NCI-H146 (cell line): ENCODE measurements at regions not wholly inside any gene's neighbourhood (a gene's known extent, or its start where the extent isn't known, plus 50 kb on each side); places are given as distances from the start of the nearest gene placed in this dataset.
"Not testable (repeated sequence)": the region's sequence is repeated elsewhere in the genome, so short reads cannot be mapped to it uniquely, and the experiment has no call there.

Experiments used
- DNase-seq: peaks from one replicate; lab custom pipeline; 2025; lab: John Stamatoyannopoulos, UW

DNA sequence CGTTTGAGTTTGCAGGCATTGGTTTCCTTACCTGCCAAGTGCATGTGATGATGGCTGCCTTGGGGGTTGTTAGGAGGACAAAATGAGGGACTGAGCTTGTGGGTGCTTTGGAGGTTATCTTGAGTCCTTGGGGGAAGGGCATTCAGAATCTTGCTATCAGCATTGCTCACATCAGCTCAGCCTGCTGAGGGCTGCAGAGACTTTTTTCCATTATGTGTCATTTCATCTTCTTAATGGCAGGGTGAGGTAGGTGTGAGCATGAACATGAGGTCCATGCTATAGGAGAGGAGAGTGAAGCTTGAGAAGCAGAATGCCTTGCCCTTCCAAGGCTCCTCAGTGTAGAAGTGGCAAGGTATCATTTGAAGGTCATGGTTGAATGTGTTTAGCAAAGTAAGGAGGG is 112.3 kb downstream of the MIAT start:
- DNase-seq: no peak

DNA sequence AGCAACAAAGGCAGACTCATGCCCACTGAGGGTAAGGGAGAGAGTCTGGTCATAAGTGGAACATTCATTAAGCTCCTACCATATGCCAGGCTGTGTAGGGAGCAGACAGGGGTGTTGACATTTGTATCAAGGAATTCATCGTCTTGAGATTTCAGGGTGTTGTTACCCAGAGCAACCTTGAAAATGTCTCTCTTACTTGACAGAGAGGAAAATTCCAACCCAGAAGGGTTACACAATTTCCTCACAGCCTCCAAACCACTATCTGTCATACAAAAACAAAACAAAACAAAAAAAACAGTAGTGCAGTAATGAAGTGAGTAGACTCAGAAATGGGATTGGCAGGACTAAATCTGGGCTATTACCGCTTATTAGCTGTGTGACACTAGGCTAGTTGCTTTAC is 113.2 kb downstream of the MIAT start:
- no peak for DNase-seq

DNA sequence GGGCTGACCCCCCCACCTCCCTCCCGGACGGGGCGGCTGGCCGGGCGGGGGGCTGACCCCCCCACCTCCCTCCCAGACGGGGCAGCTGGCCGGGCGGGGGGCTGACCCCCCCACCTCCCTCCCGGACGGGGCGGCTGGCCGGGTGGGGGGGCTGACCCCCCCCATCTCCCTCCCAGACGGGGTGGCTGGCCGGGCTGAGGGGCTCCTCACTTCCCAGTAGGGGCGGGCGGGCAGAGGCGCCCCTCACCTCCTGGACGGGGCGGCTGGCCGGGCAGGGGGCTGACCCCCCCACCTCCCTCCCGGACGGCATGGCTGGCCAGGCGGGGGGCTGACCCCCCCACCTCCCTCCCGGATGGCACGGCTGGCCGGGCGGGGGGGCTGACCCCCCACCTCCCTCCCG is 115.7 kb downstream of the MIAT start:
- not testable (repeated sequence) for DNase-seq

DNA sequence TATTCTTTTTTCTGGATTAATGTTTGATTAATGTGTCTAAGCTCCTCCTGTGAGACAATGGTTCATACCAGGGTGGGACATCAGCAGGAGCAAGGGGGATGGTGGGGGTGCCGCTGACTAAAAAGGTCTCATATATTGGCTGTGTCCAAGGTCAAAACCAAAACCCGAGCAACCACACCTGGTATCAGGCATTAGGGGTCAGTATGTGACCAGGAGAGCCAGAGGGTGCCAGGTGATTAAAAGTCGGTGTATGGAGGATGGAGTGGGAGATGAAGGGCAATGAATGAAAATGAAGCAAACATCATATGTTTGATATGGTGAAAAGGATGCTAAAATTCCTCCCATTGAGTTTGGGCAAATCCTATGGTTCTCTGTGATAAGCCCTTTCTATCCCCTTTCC is 118.0 kb downstream of the MIAT start:
- no peak for DNase-seq

DNA sequence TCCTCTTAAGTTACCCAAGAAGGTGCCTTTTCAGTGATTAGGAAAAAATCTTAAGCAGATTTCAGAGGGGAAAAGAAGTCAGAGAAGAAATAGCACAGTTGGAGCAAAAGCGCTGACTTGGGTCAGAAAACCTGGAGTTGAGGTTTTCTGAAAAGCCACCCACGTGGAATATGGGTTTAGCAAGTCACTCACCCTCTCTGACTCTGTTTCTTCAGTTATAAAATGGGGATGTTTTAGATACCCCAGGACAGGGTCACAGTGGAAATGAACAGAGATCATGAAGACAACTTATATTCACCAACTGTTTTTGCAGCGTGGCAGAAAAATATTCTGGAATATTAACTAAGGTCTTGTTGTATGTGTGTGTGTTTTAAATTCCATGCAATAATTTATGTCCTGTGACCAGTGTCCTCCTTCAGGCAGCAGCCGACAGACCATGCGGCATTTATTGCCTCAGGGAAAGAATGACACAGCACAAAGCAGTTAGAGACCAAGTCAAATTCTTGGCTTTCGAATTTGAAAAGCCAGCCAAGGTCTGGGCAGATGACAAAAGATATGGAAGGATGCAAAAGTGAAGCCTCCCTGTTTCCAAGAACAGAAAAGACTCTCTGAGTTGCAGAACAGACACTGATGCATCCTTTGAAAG is 119.9 kb downstream of the MIAT start:
- DNase-seq: no peak

DNA sequence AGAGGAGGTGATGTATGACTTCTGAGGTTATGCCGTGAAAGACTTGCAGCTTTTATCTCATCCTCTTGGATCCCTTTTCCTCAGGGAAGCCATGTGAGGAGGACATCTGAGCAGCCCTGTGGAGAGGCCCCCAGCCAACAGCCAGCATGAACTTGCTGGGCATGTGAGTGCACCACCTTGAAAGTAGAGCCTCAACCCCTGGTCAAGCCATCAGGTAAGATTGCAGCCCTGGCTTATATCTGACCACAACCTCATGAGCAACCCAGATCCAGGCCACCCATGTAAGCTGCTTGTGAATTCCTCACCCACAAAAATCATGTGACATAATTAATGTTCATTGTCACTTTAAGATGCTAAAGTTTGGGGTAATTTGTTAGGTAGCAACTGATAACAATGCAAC is 121.0 kb downstream of the MIAT start:
- no peak for DNase-seq

DNA sequence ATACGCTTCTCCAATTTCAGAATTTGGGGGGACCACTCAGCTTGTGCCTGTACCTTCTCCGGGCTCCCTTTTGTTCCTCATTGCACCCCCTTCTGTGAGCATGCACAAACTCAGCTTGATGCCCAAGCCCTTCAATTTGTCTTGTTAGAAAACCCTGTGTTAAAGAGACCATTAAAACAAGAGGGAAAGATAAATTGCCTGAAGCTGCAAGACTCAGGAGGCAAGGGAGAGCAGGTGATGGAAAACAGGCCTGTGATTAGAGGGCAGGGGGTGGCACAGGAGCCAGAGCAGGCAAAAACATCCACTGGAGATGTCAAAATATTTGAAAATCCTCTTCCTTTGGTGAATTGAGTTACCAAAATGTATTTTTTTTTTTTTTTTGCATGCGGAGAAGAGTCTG is 121.7 kb downstream of the MIAT start:
- peak; percentile 24 for DNase-seq

DNA sequence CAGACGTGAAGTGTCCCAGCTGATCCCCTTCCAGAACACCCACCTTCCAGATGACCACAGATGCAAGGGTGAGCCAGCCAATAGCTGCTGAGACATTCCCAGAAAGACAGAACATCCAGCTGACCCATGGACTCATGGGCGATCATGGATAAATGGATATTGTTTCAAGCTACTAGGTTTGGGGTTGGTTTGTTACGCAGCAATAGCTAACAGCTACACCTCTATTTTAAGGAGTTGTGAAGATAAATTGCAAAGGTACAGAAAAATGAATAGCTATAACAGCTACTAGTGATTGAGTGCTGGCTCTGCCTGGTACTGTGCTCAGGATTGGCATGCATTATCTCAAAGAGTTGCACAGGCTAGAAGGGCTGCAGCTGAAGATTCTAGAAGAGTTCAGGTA is 122.5 kb downstream of the MIAT start:
- DNase-seq: no peak

DNA sequence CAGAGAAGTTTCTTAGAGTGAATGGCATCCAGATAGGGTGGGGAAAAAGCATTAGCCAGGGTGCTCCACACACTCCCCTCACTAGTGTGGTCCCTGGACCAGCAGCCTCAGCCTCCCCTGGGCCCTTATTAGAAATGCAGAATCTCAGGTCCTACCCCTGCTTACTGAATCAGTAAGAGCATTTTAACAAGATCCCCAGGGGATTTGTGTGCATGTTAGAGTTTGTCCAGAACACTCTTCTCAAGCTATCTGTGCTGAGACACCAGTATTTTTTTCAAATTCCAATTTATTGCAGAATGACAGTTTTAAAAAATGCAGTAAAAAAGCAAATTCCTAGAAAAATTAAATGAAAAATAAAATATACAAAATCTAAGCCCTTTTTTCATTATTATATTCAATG is 123.1 kb downstream of the MIAT start:
- DNase-seq: no peak

DNA sequence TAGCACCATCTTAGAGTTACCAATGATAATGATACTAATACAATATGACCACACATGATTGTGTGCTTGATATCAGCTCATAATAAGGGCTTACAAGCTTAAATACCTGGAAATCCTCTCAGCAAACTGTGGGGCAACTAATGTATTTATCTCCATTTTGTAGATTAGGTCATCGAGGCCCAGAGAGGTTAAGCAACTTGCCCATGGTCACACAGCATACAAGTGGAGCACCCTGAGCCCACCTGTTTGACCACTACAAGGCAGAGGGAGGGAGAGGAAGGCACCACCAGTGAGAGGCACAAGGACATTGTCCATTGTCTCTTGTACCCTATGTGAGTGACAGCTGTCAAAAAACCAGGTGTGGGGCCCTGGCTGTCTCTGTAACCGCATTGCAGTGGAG is 123.7 kb downstream of the MIAT start:
- DNase-seq: no peak

DNA sequence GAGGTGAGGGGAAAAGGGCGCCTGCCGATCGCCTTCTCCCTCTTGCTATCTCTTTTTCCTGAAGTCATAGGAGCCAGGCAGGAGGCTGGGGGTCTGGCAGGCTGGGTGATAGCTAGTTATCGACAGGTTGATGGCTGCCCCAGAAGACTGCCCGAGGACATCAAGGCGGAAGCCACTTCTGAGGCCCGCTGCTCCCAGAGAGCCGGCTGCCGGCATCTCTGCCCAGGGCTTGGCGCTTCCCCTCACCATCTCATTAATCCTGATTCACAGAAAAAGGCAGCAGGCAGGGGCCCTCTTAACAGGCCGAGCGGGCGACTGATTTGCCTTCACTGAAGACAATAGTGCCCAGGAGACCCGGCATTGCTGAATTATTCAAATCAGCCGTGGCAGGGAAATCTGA is 124.2 kb downstream of the MIAT start:
- DNase-seq: no peak

DNA sequence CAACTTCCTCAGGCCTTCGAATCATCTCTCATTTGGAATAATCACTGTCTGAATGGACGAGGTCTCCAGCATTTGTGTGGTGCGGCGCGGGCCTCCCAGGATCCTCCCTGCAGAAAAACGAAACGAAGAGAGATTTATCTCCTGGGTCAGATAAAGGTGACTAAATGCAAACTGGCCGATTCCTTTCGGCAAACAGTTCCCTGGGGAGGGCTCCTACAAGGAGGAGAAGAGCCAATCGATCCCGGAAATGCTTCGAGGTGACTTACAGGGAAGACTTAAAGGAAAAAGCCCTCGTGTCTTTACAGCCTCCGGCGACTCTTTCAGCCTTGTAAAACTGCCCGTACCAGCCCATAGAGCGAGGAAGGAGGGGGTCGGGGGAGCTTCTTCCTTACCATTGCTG is 126.5 kb downstream of the MIAT start:
- no peak for DNase-seq

DNA sequence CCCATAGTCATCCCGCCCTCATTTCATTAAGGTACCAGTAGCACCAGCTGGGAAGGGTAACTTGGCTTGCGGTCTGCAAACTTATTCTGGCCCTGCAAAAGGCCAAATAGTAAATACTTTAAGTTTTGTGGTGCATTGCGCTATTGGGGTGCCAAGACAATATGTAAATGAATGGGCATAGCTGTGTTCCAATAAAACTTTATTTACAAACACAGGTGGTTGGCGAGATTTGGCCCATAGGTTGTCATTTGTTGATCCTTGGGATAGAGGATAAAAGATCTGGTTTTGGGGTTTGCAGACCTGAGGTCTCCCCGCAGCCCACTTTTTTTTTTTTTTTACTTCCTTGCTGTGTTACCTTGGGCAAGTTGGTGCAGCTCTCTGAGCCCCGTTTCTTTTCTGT is 127.4 kb downstream of the MIAT start:
- DNase-seq: no peak

DNA sequence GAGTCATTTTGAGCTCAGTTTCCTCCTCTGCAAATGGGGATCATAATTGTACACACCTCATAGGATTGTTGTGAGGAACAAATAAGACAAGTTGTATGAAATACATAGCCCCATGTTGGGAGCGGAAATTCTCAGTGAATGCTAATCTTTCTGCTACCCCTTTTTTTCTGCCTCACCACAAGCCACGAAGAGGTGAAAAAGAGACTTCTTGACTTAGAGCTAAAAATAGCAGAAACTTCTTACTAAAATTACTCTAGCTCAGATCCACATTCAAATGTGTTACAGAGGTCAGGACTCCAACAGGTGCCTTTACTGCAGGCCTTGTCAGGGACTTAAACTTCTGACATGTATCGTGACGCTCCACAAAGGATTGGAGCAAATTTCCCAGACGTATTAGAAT is 128.5 kb downstream of the MIAT start:
- no peak for DNase-seq

DNA sequence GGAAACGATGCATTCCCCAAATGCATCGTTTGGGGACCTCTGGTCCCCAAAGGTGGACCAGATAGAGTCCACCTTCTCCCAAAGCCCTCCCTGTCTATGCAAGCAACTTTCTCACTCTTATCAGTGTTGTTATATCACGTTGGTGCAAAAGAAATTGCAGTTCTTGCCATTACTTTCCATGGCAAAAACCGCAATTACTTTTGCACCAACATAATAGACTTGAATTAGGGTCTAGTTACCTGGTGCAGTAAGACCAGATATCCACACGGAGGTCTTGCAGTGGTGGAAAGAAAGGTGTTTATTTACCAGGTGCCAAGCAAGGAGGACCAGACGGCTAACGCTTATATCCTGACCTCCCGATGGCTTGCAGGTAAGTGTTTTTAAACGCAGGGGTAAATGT is 129.0 kb downstream of the MIAT start:
- no peak for DNase-seq

DNA sequence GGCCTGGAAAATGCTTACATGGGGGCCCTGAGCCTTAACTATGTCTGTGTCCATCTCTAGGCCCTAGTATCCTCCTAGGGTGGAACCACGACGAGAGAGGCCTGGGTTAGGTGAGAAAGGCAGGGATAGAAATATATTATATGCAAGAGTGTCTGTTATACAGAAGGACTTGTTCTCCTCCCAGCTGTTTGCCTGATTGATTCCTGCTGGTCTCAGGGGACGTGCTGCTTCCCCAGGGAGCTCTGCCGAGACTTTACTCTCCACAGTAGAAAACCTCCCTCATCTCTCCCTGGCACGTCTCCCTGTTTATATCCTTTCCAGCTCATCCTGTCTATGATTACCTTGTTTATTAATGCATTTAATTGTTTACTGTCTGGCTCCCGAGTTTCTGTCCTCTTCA is 132.6 kb downstream of the MIAT start:
- DNase-seq: no peak

DNA sequence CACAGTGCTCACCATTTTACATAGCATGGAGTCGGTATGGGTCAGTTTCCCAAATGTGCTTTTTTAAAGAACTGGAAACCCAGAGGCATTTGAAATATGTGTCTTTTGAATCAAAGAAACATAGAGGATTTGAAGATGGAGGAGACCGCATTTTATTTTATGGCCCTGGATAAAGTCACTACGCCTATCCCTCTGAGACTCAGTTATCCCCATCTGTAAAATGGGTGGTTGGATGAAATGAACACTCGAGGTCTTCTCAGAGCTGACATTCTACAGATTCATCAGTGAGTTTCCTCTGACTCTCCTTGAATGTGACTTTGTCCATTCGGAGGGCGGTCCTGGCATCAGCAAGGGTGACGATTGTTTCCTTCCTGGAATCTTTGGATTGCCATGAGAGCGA is 135.1 kb downstream of the MIAT start:
- DNase-seq: no peak

DNA sequence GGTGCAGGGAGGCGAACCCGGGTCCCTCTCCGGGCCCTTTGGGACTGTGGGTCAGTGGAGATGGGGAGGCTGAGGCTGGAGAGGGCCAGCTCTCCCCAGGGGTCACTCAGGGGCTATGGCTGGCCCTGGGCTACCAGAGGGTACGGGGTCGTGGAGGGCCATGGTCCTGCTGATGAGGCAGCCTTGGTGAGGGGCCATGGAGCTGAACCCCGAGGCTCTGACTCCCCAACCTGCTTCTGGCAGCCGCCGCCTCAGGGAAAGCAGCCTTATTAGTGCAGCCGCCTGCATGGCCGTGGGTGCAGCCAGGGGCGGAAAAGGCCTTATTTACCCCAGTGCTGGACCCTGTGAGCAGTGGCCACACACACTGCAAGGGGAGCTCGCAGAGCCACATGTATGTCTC is 139.4 kb downstream of the MIAT start:
- DNase-seq: no peak

DNA sequence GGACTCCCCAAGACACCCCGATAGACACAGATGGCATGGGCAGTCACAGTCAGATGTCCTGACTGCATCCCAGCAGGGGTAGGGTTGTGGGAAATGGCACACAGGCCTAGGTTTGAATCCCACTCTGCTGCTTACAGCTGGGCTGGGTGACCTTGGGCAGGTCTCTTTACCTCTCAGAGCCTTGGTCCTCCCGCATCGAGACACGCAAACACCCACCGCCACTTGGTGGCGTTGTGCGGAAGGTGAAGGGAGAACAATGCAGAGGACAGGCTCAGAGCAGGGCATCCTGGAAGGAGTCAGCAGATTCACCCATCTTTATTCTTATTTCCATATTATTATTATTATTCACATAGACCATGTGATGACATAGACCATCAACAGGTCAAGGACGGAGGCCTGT is 140.5 kb downstream of the MIAT start:
- no peak for DNase-seq

DNA sequence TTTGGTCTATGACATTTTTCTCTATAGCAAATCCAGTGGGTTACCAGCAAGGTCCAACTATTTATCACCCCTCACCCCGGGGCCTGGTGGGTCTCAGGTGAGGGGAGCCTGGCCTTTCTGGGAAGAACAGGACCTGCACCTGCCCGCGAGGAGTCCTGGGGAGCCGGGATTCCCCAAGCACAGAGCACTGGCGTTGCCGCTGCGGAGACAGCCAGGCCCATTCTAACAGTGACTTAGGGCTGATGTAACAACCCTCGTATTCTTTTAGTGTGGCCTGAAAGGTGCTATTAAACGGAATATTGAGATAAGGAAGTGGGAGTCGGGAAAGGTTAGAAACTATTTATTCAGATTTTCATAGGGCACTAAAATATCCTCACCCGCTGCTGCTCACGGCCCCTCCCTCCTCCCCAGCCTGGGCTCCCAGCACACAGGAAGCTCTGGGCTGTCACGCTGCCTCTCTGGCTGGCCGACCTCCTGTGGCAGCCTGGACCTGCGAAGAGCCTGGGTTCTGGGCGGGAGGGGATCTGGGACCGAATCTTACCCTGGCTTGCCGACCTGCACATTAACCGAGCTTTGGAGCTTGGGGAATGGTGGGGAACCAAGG is 141.2 kb downstream of the MIAT start:
- no peak for DNase-seq

DNA sequence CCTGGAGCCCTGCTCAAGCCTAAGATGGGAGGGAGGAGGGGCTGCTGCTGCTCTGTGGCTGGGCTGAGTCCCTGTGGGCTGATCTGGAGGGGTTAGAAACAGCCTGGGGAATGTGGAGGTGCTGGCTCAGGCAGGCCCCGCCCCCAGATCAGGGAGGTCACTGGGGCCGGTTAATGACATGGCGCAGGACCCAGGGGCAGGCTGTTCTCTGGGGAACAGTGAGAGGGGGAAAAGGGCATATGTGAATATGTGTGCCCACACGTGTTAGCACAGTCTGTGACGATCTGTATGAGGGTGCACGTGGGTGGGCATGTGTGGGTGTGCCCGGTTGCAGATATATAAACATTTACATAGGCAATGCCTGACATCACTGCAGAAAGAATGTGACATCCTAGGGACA is 143.5 kb downstream of the MIAT start:
- no peak for DNase-seq

DNA sequence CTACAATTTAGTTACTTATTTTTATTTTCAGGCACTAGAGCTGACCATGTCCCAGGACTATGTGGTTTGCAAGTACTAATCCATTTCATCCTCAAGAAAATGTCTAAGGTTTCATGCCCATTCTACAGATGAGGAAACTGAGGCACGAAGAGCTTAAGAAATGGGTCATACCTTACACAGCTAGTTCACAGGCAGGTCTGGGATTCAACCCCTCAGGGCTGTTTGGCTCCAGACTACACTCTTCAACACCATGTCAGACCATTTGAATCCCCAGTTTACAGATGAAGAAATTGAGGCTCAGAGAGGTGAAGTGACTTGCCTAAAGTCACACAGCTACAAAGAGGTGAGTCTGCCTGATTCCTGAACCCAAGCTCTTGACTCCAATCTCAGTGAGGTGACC is 144.1 kb downstream of the MIAT start:
- no peak for DNase-seq

DNA sequence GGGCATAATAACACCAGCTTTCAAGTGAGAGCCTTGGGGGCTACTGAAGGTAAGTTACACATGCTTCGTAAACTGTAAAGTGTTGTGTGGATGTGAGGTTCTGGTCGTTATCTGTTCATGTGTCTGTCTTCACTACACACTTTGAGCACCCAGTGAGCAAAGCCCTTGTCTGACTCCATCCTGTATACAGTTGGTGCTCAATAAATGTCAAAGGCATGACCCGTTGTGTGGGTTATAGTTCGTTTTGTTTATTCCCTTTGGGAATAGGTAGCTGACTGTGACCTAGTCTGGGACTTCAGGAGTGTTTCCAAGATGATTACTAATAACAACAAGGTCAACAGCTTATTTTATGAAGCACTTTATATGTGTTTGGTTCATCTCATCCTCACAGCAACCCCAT is 146.9 kb downstream of the MIAT start:
- no peak for DNase-seq

DNA sequence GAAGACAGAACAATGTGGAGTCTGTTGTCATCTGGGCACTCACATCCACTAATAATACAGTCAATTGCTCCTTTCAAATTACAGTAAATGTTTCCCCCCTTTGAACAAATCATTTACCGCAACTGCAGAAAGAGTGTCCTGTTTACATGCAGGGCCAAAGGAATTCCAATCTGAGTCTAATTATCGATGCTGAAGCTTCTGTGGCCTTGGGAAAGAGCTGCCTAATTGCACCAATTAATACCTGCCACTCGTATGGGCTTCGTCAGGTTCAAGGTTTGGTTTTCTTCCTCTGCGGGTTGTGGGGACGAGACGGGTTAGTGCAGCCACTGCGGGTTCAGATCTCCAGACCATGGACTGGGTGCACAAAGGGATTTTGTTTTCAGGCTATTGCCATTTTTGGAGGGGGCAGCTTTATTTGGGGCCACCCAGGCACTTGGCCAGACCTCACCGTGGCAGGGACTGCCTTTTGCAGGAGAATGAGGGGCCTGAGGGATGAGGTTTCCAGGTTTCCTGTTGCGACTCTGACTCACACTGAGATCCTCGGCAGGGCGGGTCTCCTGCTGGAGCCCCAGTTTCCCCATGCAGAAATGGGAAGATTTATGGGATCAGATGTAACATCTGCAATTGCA is 147.6 kb downstream of the MIAT start:
- peak; percentile 28 for DNase-seq
